ENCODE measurements at regions not wholly inside any gene's neighbourhood (a gene's known extent, or its start where the extent isn't known, plus 50 kb on each side); places are given as distances from the start of the nearest gene placed in this dataset.

DNA sequence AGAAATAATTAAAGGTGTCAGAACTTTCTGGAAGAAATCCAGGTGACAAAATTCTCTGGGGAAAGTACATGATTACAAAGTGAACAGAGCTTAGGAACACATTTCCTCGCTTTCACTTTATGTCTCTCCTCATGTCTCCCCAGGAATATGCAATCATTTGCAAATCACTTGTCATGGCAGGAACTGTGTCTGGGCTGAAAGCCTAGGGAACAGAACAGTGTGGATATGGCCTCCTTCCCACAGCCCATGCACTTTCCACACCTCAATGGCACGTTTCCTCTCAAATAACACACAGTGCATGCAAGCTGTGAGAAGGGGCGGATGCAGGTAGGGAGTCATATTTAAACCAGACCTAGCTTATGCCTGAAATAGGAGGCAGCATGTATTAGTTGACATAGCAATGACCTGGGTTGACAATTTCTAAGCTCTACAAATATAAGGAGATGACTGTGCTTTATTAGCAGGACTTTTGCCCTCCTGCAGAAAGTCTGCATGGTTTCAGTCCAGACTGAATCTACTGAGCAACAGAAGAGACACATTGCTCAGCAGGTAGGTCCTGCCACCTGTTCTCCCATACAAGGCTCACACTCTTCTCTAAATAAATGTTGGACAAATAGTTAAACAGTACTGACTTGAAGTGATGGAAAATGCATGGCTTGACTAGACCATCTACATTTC, 236.0 kb upstream of the ELAC2 start:
- Histone ChIP-seq H3K4me3 (ENCODE audit: low read length) (no peak overlapping the region), H3K27ac (ENCODE audit: low read depth, low read length) (no peak overlapping the region), H4K8ac (ENCODE audit: low read depth, low read length) (no peak overlapping the region), H3K79me2 (ENCODE audit: control insufficient read depth, insufficient read depth, low read length) (no peaks in the 10 kb centered on the region), H2BK15ac (replicated peaks; ENCODE audit: low read depth) (no peak overlapping the region), H3K27me3 (ENCODE audit: insufficient read depth, low read length, poor library complexity) (no peaks in the 10 kb centered on the region), H3K4me2 (ENCODE audit: low read length) (no peak overlapping the region), H3K18ac (ENCODE audit: low read length) (no peak overlapping the region), H4K5ac (ENCODE audit: low read length) (no peak overlapping the region), H3K9ac (ENCODE audit: low read length) (no peak overlapping the region), H3K36me3 (ENCODE audit: control insufficient read depth, insufficient read depth, low read length) (no peaks in the 10 kb centered on the region), H3K79me1 (ENCODE audit: low read length) (no peaks in the 10 kb centered on the region), H2AK5ac (ENCODE audit: low read length) (no peak overlapping the region), H2BK120ac (ENCODE audit: low read depth, low read length) (no peak overlapping the region), H2BK5ac (ENCODE audit: low read length) (no peak overlapping the region), H3K56ac (ENCODE audit: low read length) (no peak overlapping the region), H3K4me1 (ENCODE audit: control insufficient read depth, low read depth, low read length) (no peaks in the 10 kb centered on the region), H3K4ac (ENCODE audit: low read depth, low read length) (no peak overlapping the region), H3K23ac (ENCODE audit: low read length) (no peak overlapping the region)
- DNase-seq, result no peak
- WGBS (ENCODE audit: extremely low coverage, insufficient coverage, low lambda C conversion rate), result no CpG with 5 or more reads among the region's 3 CpGs

DNA sequence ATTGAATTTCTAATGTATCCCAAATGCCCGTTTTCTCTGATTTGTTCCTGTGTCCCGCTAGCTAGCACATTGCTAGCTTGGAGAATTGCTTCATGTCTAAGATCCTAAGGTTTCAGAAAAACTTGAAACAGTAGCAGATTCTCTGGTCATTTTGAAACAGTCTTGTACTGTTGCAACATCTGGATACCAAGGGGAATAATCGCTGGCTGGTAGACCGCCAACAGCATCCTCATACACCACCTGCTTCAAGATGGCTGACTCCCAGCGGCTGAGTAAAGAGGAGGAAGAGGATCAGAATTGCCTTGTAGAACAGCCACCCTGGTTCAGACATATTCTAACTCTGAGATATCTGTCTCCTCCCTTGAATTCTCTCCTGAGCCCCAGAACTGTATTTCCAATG, 226.7 kb upstream of the ELAC2 start:
- H4K5ac ChIP-seq (ENCODE audit: low read length), result no peak overlapping the region

DNA sequence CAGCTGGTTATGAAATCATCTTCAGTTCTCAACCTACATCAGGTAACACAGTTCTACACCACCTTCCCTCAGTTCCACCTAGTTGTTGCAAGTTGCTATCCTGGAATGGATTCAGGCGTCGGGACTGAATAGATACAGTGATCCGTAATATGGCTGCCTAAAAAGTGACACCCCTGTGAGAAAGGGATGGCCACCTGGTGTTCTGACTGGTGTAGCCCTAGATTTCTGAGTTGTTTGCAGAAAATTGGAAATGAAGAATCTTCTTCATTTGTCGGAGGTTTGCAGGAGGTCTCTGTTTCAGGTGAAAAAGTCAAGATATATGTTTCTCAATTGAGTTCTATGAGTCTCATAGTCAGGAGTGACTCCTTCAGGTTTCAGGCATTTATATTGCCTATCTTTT, 225.8 kb upstream of the ELAC2 start:
- H2BK120ac ChIP-seq (ENCODE audit: low read depth, low read length), result no peak overlapping the region
- DNase-seq, result no peak
- no peak overlapping the region for H2AK5ac ChIP-seq (ENCODE audit: low read length)
- H3K4me3 ChIP-seq (ENCODE audit: low read length), result no peak overlapping the region
- H4K8ac ChIP-seq (ENCODE audit: low read depth, low read length), result no peak overlapping the region
- no peak overlapping the region for H3K18ac ChIP-seq (ENCODE audit: low read length)
- H3K4me1 ChIP-seq (ENCODE audit: control insufficient read depth, low read depth, low read length), result no peaks in the 10 kb centered on the region
- no peak overlapping the region for H3K9ac ChIP-seq (ENCODE audit: low read length)
- no peak overlapping the region for H3K4ac ChIP-seq (ENCODE audit: low read depth, low read length)
- H3K23ac ChIP-seq (ENCODE audit: low read length), result no peak overlapping the region
- no CpG with 5 or more reads among the region's 4 CpGs for WGBS (ENCODE audit: extremely low coverage, insufficient coverage, low lambda C conversion rate)
- H3K36me3 ChIP-seq (ENCODE audit: control insufficient read depth, insufficient read depth, low read length), result no peaks in the 10 kb centered on the region
- no peak overlapping the region for H2BK5ac ChIP-seq (ENCODE audit: low read length)
- no peak overlapping the region for H3K27ac ChIP-seq (ENCODE audit: low read depth, low read length)
- no peaks in the 10 kb centered on the region for H3K79me2 ChIP-seq (ENCODE audit: control insufficient read depth, insufficient read depth, low read length)
- no peak overlapping the region for H4K5ac ChIP-seq (ENCODE audit: low read length)
- no peak overlapping the region for H2BK15ac ChIP-seq (replicated peaks; ENCODE audit: low read depth)
- no peak overlapping the region for H3K56ac ChIP-seq (ENCODE audit: low read length)
- H3K79me1 ChIP-seq (ENCODE audit: low read length), result no peaks in the 10 kb centered on the region
- H3K4me2 ChIP-seq (ENCODE audit: low read length), result no peak overlapping the region
- no peaks in the 10 kb centered on the region for H3K27me3 ChIP-seq (ENCODE audit: insufficient read depth, low read length, poor library complexity)

More for the DNA sequence above, 226.7 kb upstream of the ELAC2 start:
- Histone ChIP-seq H2BK120ac (ENCODE audit: low read depth, low read length) (no peak overlapping the region), H2BK5ac (ENCODE audit: low read length) (no peak overlapping the region), H3K9ac (ENCODE audit: low read length) (no peak overlapping the region), H3K36me3 (ENCODE audit: control insufficient read depth, insufficient read depth, low read length) (no peaks in the 10 kb centered on the region), H3K4ac (ENCODE audit: low read depth, low read length) (no peak overlapping the region), H2AK5ac (ENCODE audit: low read length) (no peak overlapping the region), H3K4me2 (ENCODE audit: low read length) (no peak overlapping the region), H2BK15ac (replicated peaks; ENCODE audit: low read depth) (no peak overlapping the region), H3K56ac (ENCODE audit: low read length) (no peak overlapping the region), H3K79me1 (ENCODE audit: low read length) (no peaks in the 10 kb centered on the region), H3K18ac (ENCODE audit: low read length) (no peak overlapping the region), H3K23ac (ENCODE audit: low read length) (no peak overlapping the region), H3K4me1 (ENCODE audit: control insufficient read depth, low read depth, low read length) (no peaks in the 10 kb centered on the region), H3K4me3 (ENCODE audit: low read length) (no peak overlapping the region), H3K79me2 (ENCODE audit: control insufficient read depth, insufficient read depth, low read length) (no peaks in the 10 kb centered on the region), H4K8ac (ENCODE audit: low read depth, low read length) (no peak overlapping the region), H3K27ac (ENCODE audit: low read depth, low read length) (no peak overlapping the region), H3K27me3 (ENCODE audit: insufficient read depth, low read length, poor library complexity) (no peaks in the 10 kb centered on the region)
- WGBS (ENCODE audit: extremely low coverage, insufficient coverage, low lambda C conversion rate), result no CpG with 5 or more reads among the region's 5 CpGs
- no peak for DNase-seq

DNA sequence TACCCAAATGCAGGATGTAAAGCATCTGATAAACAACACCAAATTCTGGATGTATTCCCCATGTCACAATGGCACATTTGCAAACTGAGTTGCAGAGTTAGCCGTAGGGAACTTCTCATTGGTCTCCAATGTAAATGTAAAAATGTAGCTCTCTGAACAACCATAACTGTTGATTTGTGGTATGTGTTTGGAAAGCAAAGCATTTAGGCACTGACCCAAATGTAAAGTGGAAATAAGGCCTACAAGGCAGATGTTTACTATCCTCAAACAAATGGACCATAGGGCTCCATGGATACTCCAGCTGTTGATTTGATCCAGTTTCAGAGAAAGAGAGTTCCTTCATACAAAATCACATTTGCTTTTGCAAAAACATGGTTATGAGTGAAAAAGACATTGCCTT, 223.0 kb upstream of the ELAC2 start:
- Histone ChIP-seq H3K4ac (ENCODE audit: low read depth, low read length) (no peak overlapping the region), H3K27me3 (ENCODE audit: insufficient read depth, low read length, poor library complexity) (no peaks in the 10 kb centered on the region), H3K9ac (ENCODE audit: low read length) (no peak overlapping the region), H3K79me1 (ENCODE audit: low read length) (no peaks in the 10 kb centered on the region), H3K4me1 (ENCODE audit: control insufficient read depth, low read depth, low read length) (no peaks in the 10 kb centered on the region), H3K79me2 (ENCODE audit: control insufficient read depth, insufficient read depth, low read length) (no peaks in the 10 kb centered on the region), H2BK5ac (ENCODE audit: low read length) (no peak overlapping the region), H3K27ac (ENCODE audit: low read depth, low read length) (no peak overlapping the region), H4K8ac (ENCODE audit: low read depth, low read length) (no peak overlapping the region), H3K18ac (ENCODE audit: low read length) (no peak overlapping the region), H2AK5ac (ENCODE audit: low read length) (no peak overlapping the region), H4K5ac (ENCODE audit: low read length) (no peak overlapping the region), H3K4me2 (ENCODE audit: low read length) (no peak overlapping the region), H3K36me3 (ENCODE audit: control insufficient read depth, insufficient read depth, low read length) (no peaks in the 10 kb centered on the region), H2BK120ac (ENCODE audit: low read depth, low read length) (no peak overlapping the region), H3K4me3 (ENCODE audit: low read length) (no peak overlapping the region), H2BK15ac (replicated peaks; ENCODE audit: low read depth) (no peak overlapping the region), H3K23ac (ENCODE audit: low read length) (no peak overlapping the region), H3K56ac (ENCODE audit: low read length) (no peak overlapping the region)
- no CpG with 5 or more reads among the region's 1 CpG for WGBS (ENCODE audit: extremely low coverage, insufficient coverage, low lambda C conversion rate)
- no peak for DNase-seq

DNA sequence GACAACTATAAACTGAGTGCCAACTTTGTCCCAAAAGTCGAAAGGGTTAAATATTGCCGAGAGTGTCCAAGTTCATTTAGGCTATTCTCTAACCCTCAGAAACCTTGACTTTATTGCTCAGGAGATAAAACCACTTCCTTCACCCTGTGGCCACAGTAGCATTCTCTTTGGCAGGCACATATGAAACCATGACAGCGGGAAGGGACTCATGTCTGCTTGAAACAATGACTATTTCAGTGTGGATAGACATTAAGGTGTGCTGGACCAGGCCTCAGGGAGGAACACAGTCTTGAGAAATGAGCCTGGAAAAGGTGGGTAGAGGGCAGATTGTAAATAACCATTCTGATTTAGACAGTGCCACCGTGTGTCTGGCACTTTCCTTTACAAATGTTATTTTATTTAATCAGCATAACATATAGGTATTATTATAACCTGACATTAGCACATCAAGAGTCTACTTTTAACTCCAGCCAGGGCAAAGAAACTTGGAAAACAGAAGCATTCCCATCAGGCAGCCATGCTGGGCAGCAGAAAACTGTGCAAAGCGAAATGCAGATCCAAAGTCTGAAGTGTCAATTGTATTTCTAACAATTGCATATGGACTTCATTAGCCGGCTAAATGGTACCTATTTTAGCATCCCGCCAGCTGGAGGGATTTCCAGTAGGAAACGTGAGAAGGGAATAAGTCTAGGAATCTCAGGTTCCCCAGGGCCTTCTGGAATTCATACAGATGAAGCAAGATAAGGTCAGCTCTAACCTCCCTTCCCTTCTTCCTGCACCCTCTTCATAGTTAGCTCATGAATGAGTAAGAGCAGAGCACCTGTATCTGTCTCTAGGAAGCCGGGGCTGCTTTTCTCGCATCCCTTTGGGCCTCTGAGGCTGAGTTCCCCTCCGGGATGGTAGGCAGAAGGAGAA, 212.8 kb upstream of the ELAC2 start:
- H2BK5ac ChIP-seq (ENCODE audit: low read length), result no peak overlapping the region
- no peak overlapping the region for H2AK5ac ChIP-seq (ENCODE audit: low read length)
- H2BK120ac ChIP-seq (ENCODE audit: low read depth, low read length), result no peak overlapping the region
- no peaks in the 10 kb centered on the region for H3K36me3 ChIP-seq (ENCODE audit: control insufficient read depth, insufficient read depth, low read length)
- H3K56ac ChIP-seq (ENCODE audit: low read length), result no peak overlapping the region
- H4K5ac ChIP-seq (ENCODE audit: low read length), result no peak overlapping the region
- H3K23ac ChIP-seq (ENCODE audit: low read length), result no peak overlapping the region
- H3K27ac ChIP-seq (ENCODE audit: low read depth, low read length), result no peak overlapping the region
- H4K8ac ChIP-seq (ENCODE audit: low read depth, low read length), result no peak overlapping the region
- H3K18ac ChIP-seq (ENCODE audit: low read length), result no peak overlapping the region
- no peaks in the 10 kb centered on the region for H3K79me2 ChIP-seq (ENCODE audit: control insufficient read depth, insufficient read depth, low read length)
- no CpG with 5 or more reads among the region's 11 CpGs for WGBS (ENCODE audit: extremely low coverage, insufficient coverage, low lambda C conversion rate)
- no peak overlapping the region for H3K4me2 ChIP-seq (ENCODE audit: low read length)
- no peak overlapping the region for H3K4ac ChIP-seq (ENCODE audit: low read depth, low read length)
- DNase-seq, result no peak
- H3K4me1 ChIP-seq (ENCODE audit: control insufficient read depth, low read depth, low read length), result no peaks in the 10 kb centered on the region
- no peak overlapping the region for H3K4me3 ChIP-seq (ENCODE audit: low read length)
- no peaks in the 10 kb centered on the region for H3K79me1 ChIP-seq (ENCODE audit: low read length)
- no peaks in the 10 kb centered on the region for H3K27me3 ChIP-seq (ENCODE audit: insufficient read depth, low read length, poor library complexity)
- no peak overlapping the region for H3K9ac ChIP-seq (ENCODE audit: low read length)
- H2BK15ac ChIP-seq (replicated peaks; ENCODE audit: low read depth), result no peak overlapping the region

Measured in mesendoderm (in vitro differentiated cells).